HG03045 (cell line): ENCODE measurements at regions not wholly inside any gene's neighbourhood (a gene's known extent, or its start where the extent isn't known, plus 50 kb on each side); places are given as distances from the start of the nearest gene placed in this dataset.

Experiments
- ATAC-seq: cut with Tn5 transposase; IDR thresholded peaks from one replicate; pipeline ENCODE4 v1.9.1; 2021; ENCODE audit warnings: mild to moderate bottlenecking, moderate library complexity; ENCODE audit not compliant: unreplicated experiment

DNA sequence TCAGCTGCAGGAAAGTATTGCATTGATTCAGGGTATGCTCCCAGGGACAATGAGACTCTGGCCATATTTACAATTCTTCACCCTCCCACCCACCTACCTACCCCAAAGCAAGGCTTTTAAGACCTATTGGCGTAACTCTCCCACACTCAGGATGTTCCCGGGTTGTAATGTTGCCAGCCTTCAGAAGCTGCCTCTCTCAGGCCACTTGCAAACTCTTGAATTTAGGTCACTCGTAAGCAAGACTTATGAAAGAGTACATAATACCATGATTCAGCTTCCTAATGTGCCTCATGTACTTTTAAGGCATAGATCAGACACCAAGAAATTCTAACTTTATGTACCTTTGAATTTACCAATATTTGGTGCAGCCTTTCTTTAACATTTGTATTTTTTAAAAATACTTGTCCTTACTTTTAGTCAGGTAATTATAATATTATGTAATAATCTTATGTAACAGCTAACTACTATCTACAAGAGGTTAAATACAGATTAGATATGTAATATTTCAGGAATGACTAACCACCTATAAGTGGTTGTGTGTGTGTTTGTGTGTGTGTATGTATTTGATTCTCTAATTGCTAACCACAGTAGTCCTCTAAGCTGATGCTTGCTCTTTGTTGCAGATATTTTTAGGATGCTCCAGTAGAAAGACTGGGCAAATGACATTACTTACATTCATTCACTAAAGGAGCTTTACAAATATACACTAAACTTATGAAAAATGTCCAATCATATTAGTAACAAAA lies 630.5 kb upstream of the MEF2C start:
- no peak for ATAC-seq

DNA sequence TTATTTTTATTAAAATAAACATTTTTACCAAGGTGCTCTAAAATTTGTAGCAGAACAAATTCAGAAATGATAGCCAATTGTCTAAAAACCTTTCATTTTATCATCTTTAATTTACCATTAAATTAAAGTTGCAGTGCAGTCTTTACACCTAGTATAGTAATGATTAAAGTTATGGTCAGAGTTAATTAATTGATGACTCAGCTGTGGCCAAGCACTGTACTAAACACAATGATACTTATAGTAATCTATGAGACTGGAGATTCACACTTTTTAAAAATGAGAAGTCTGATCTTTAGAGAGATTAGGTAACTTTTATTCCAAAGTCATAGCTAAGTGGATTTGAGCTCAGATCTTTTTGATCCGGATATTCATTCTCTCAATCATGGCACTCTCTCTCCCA lies 621.1 kb upstream of the MEF2C start:
- ATAC-seq, result no peak

DNA sequence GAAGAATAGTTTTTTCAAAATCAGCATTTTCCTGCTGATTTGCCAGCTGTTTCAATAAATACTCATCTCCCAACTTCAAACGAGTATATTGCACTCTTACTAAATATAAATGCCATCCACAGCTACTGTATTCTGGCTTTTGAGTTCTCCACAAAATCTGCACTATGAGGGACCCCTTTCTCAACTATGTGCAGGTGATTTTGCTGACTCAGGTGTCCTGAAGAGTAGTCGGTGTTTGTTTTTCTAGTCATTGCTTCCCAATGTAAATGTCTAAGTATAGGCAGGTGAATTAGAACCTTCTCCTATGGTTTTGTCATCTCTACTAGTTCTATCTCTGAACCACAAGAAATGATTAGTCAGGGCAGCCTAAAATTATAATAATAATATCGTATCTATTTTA lies 616.8 kb upstream of the MEF2C start:
- no peak for ATAC-seq

DNA sequence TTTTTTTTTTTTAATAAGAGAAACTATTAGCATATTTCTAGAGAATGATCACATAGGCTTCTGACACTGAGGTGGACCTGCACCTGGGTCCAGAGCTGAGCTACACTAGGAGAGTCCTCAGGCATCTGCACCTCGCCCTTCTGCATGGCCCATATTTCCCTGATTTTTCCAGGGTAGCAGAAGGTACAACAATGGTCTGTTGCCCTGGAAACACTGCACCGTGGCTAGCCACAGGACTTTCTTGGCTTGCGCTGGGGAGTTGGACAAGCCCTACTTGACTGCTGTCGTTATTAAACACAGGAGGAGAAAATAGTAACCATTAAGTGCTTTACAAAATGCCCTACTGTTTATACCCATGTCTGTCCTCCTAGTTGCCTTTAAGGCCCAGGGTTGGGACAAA lies 615.7 kb upstream of the MEF2C start:
- no peak for ATAC-seq

DNA sequence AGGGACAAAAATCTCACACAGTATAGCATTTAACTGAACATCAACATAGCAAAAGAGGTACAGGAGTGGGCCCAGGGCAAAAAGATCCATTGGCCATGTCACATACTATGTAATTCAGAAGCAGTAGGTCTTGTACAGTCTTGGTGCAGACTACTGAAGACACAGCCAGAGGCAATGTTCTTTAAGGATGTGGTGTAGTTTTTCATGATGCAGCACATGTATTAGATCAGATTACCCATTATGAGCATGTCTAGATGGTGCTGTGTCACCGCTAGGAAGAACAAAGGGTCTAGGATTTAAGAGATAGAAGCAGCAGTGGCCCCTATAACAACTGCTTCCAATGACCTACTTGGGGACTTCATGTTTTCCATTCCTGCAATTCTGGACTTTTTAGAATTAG lies 610.4 kb upstream of the MEF2C start:
- ATAC-seq, result no peak

DNA sequence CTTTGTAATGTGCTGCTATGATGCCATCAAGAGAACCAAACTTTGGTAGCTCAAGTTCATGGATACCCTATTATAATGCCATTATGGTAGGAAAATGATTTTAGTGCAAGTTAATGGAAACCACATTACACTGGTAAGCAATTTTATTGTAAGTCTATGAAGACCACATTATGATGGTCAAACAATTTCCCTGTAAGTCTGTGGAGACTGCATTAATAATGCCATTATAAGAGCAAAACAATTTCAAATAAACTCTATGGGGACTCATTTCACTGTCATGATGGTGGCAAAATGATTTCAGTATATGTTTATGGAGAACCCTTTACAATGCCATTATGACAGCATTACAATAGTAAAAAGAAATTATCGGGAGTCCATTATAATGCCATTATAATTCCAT lies 602.0 kb upstream of the MEF2C start:
- ATAC-seq, result no peak

DNA sequence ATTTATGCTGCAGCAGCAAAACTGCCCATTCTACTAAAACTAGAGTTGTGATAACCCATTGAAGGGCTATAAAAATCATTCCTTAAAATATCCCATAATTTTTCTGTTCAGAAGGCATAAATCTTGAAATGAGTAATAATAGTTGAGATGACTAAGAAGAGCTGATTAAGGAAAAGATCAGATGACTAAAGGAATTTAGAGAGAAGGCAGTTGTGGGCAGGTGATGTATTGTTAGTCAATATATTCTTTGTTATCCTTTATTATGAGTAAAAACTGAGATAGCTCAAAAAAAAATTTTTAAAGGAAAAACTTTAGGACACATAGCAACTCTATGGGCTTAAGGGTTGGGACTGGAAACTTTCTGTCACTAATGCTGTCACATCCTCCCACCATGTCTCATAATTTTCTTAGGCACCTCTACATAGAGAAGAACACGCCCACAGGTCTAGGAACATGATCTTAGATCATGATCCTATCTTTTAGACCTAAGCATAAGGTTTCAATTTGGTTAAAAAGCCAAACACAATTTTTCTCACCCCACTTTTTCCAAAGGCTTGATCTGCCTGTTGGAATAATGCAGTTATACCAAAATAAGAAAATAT lies 597.5 kb upstream of the MEF2C start:
- no peak for ATAC-seq

DNA sequence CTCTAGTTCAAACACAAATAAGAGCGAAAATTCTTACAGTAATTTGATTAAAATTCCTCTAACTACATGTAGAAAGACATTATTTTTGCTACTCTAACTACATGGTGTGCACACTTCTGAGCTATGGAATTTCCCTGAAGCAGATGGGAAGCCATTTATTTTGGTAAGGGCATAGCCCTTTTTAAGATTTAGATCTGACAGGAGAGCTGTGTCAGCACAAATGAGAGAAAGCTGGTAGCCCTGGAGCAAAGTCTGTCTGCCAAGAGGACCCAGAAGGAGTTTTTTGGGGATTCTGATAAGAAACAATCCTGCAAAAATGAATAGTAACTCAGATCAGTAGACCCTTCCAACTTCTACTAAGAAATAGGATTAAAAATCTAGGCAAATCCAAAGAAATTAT lies 595.9 kb upstream of the MEF2C start:
- no peak for ATAC-seq

DNA sequence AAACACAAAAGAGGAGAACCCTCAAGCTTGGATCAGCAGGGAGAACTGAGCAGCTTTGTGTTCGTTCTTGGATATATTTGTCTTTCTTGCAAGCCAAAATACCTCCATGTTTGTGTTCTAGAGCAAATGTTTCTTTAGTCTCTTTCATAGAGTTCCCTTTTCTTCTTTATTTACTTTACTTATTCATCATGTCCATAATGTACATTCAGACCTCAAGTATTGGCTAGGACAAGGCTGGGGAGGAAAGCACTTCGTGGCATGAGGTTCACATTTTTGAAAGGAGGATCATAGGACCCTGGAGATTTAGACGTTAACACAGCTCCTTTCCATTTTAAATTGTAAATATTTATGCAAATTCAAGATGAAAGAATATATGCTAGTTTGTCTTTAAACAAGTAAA lies 590.2 kb upstream of the MEF2C start:
- no peak for ATAC-seq

DNA sequence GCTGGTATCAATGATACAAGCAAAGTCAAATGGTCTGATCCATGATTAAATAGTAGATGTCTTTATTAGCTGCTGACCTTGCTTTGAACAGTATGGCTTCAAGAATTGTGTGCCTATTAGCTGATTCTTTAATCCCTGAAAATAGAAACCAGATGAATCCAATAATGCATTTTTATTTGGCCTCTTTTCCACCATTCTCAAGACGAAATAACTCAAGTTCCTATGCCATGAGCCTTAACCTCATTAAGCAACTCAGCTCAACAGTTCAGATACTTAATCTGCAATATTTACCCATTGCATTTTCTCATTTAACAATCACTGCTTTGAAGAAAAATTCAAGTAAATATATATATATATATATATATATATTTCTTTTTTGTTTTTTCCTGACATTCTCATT lies 588.6 kb upstream of the MEF2C start:
- no peak for ATAC-seq

DNA sequence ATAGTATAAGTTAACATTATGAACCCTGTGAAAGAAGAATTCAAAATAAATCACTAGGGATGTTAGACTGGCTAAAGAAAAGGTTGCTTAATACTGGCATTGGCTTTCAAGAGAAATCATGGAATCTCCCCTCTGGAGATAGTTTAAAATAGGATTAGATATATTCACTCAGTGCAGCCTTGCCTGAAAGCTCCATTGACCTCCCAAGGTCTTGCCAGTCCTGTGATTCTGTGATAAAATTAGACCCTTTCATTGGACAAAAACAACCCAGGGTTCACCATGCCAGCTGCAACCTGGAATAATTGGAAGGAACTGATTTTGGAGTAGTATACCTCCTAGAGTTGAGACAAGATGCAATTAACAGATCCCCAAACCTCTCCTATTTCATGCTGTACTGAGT lies 588.1 kb upstream of the MEF2C start:
- no peak for ATAC-seq

DNA sequence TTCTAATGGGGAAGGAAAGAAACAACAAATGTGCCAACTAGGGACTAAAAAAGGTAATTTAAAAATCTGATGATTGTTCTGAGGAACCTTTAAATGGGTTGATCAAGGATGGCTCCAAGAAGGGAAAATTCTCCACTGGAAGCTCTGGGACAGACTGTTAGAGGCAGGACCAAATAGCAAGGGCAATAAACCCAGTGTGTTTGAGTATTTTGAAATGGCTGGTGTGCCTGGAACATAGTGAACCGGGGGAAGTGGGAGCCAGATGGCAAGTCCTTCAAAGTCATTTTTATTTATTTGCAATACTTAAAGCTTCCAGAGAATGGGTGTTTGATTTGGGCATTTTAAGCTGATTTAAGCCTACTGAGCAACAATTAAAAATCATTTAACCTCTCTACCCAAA lies 587.7 kb upstream of the MEF2C start:
- ATAC-seq, result no peak

DNA sequence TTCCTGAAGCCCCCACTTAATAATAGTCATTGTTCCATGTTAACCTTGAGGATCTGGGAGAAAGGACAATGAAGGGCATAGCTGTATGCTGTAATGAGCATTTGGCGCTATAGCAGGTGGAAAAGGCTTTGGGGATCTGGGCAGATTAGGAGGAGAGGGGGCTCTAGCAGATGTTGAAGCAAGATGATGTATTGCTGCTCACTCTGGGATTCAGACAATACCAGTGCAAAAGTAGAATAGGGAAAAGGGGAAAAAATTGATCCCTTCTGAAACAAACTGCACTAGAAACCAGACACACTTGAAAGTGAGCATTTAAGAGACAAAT lies 575.3 kb upstream of the MEF2C start:
- ATAC-seq, result no peak

DNA sequence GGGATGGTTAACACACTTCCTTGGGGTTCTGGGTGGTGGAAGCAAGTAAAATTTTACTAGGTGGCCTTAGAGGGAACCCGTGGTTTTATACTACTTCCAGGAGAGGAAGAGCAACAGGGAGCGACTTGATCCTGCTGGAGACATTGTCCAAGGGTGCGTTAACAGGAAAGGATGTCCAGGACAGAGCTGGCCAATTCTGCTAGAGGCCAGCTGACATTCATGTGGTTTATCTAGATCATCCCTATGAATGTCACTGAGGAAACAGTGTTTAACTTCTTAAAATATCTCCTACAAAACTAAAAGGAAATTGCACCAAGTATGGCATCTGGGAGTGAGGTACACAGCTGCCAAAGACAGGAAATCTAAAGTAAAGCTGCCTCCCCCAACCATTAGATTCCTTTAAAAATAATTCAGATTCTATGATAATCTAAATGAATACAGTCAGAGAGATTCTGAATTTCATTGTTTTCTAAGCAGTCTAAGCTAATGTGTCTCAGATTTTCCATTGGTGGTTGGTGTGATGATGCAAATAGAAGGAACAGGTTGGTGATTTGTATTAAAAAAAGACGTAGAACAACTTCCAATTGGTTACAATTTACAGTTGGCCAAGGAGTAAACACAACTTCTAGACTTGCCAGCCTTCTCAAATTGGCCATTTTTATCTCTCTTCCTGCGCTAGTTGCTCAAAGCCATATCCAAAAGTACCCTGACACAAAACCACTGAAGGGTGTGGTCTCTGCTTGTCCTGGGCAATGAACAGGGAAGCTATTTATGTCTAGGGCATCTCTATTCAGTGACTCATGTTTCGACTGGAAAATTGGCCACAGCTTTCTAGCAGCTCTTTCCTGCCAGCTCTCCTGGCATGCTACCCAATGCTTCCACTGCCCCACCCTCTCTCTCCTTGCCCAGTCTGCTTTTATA lies 574.7 kb upstream of the MEF2C start:
- no peak for ATAC-seq

DNA sequence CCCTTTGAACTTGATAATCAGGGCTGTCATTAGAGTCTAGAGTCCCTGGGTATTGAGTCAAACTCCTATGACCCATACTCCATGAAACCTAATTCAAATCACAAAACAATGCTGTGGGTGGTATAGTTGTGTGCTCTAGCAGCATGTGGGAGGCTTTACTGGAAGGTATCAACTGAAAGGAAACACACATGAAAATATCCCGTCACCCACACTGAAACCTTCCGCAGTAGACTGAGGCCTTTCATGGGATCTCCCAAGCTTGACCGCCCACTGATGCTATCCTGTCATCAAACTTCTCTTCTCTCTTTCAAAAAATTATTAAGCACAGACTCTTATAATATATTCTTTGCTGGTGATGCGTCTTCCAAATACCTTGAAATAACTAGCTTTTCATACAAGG lies 569.1 kb upstream of the MEF2C start:
- ATAC-seq, result no peak

DNA sequence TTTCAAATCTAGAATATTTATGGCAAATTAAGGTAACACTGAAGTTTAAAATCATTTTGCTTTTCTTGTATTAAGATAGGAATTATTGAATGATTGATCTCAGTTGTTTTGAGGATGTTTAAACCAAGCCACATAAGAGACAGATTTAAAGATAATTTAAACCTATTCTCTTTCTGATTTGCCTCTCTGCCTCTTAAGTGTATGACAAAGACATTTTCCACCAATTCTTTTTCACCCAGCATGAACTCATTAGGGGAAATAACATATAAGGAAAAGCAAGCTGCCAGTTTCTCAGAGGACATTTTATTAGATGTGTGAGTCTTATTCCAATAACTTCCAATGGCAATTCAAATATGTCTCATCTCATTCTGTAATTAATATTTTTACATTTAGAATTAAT lies 568.3 kb upstream of the MEF2C start:
- no peak for ATAC-seq

DNA sequence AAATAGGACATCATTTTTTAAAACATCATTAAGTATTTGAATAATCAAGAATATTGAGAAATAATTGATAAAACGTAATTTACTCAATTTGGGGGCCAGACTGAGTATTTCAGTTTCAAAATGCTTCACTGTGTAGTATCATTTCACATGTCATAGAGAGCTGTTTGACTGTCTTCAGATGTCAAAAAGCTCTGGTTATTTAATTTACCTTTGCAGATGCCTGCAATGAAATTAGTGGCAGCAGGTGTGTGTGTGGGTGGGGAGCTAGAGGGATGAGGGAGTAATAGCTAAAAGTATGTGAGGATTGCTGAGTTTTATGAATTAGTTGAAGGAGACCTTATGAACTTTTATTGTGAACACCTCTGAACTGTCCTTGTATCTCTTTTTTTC lies 567.2 kb upstream of the MEF2C start:
- no peak for ATAC-seq

DNA sequence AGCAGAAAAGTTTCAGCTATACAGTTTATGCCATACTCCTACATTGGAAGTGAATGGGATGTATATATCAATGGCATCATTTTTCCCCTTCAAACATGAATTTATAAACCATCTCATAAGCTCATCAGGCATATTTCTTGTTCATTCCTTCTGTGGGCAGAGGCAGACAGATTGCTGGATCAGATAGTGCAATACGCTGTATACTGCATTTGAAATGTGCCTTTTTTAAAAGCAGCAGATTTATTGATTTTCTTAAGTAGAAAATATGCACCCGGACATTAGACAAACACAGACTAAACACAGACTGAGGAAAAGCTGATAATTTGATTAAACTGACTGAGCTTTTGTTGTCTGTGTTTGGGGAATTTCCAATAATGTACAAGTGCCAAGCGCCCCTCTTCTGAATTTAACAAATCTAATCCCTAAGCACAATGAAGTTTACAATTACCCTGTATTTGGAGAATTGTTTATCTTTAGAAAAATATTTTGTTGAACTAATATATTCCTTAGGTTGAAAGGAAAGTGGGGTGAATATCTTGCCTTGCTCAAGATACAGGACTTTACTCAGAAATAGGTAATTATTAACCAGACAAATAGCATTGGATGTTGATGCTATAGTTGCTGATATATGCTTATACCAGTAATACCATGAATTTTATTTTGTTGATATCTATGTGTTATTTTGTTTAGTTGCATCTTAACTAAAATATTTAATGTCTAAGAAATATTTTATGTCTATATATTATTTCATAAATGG lies 566.6 kb upstream of the MEF2C start:
- ATAC-seq, result no peak

DNA sequence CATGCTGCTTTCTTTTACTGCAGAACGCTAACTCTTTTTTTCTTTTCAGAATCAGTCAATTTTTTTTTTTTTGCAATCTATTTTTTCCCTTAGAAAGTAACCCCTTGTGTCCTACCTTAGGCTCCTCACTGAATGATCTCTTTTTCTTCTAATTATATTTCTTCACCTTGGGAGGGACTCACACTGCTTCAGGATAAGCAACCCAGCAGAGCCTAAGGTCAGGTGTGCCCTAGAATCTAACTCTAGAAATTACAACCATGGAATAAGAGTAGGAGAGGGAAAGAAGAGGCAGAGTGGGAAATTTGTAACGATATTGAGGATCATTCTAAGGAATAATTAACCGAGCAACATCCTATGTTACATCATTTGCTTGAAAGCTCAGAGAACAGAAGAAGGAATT lies 564.0 kb upstream of the MEF2C start:
- no peak for ATAC-seq

DNA sequence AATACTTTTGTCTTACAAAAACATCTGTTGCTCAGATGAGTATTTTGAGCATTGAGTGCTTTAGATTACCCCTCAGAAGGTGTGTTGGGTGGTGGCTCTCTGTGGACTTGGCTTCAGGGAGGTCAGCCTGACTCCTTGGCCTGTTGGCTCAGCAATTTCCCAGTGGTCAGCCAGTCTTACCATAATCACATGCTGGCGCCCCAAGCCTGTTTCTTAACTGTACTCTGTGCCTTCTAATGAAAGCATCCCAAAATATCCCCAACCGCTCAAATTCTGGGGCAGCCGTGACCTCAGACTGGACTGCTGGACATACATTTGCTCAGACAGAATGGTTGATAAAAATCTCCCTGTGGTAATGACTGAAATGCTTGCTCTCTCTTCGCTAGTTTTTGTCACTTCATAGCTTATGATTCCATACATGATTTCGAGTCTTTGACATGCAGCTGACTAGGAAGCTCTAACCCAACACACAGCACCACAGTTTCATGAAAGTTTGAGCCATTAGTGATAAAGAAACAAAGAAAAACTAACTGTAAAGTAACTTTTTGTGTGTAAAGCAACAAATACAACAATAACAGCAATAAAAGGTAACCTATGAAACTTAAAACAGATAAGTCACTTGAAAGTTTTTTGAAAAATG lies 562.2 kb upstream of the MEF2C start:
- peak; percentile 50 for ATAC-seq

DNA sequence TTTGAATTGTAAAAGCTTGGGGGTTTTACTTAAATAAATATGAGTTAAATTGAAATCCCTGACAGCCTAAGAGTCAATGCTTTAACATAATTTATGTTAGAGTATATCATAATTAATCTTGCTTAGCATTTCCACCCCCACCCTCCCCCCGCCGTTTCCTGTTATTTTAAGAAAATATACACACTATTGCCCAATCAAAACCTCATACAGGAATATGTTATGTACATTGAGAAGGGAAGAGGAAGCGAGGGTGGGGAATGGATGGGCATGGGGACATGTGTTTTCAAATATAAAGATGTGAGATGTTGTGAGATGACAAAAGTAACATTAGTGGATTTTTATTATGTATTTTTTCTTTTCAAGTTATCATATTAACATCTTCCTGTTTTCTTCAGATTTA lies 561.1 kb upstream of the MEF2C start:
- ATAC-seq, result no peak
